ENCODE measurements at regions not wholly inside any gene's neighbourhood (a gene's known extent, or its start where the extent isn't known, plus 50 kb on each side); places are given as distances from the start of the nearest gene placed in this dataset.

- Histone ChIP-seq H3K18ac (ENCODE audit: low read depth, low read length) (no peak overlapping the region), H4K8ac (ENCODE audit: low read depth in 2 of 2, low read length in 2 of 2) (no peak overlapping the region), H2AK5ac (ENCODE audit: low read depth, low read length) (no peak overlapping the region), H2BK20ac (ENCODE audit: low read depth, low read length) (no peak overlapping the region), H3K9me3 (ENCODE audit: control insufficient read depth, insufficient read depth, low read length) (no peaks in the 10 kb centered on the region), H2AK9ac (replicated peaks; ENCODE audit: low read depth, low read length, poor library complexity) (no peak overlapping the region), H2BK120ac (ENCODE audit: low read depth, low read length) (no peak overlapping the region), H2BK5ac (ENCODE audit: low read depth, low read length, poor library complexity, severe bottlenecking) (no peak overlapping the region), H3K14ac (replicated peaks; ENCODE audit: low read depth, low read length) (no peak overlapping the region), H3K4ac (ENCODE audit: low read depth, low read length) (no peak overlapping the region), H3K23ac (ENCODE audit: low read depth, low read length) (no peak overlapping the region), H3K56ac (ENCODE audit: extremely low read depth, insufficient read depth, low read length) (no peak overlapping the region), H4K5ac (ENCODE audit: low read depth, low read length) (no peak overlapping the region), H3K4me1 (ENCODE audit: control insufficient read depth, insufficient read depth, low read length) (no peaks in the 10 kb centered on the region), H3K36me3 (ENCODE audit: control insufficient read depth, insufficient read depth, low read length) (no peaks in the 10 kb centered on the region), H3K9ac (ENCODE audit: low read depth, low read length) (no peak overlapping the region), H3K27me3 (ENCODE audit: control insufficient read depth, insufficient read depth, low read length) (no peaks in the 10 kb centered on the region), H2AFZ (replicated peaks; ENCODE audit: low read length, poor library complexity) (no peak overlapping the region), H2BK15ac (ENCODE audit: low read depth, low read length) (no peak overlapping the region), H3K79me1 (ENCODE audit: low read depth in 1 of 2, low read length in 2 of 2) (no peaks in the 10 kb centered on the region), H4K20me1 (ENCODE audit: insufficient read depth, low read length) (no peaks in the 10 kb centered on the region), H3K9me1 (ENCODE audit: insufficient read depth, low read length) (no peaks in the 10 kb centered on the region), H4K91ac (ENCODE audit: insufficient read depth, low read depth, low read length) (no peak overlapping the region), H3K27ac (ENCODE audit: insufficient read depth, low read length) (no peak overlapping the region), H3K4me3 (ENCODE audit: insufficient read depth, low read depth, low read length) (no peak overlapping the region), H3K4me2 (ENCODE audit: low read depth, low read length) (no peak overlapping the region)
- TF ChIP-seq MXI1 (IDR thresholded peaks at IDR 0.05; ENCODE audit: borderline replicate concordance, low read depth, low read length) (no peak), CTCF (conservative IDR thresholded peaks at IDR 0.05; ENCODE audit: low read depth, low read length) (no peak), CHD1 (IDR thresholded peaks at IDR 0.05; ENCODE audit: low read depth, low read length) (no peak), FOS (IDR thresholded peaks at IDR 0.05; ENCODE audit: low read depth, low read length) (no peak), USF2 (IDR thresholded peaks at IDR 0.05; ENCODE audit: low read depth, low read length) (no peak), RAD21 (IDR thresholded peaks at IDR 0.05; ENCODE audit: low read length) (no peak), RCOR1 (IDR thresholded peaks at IDR 0.05; ENCODE audit: insufficient replicate concordance, low read length) (no peak), MAFK (IDR thresholded peaks at IDR 0.05; ENCODE audit: low read depth, low read length) (no peak)
- DNase-seq (no peak), ATAC-seq (ENCODE audit: low read depth) (no peak)
- intact Hi-C loops (cut with micrococcal nuclease): loop anchor here (5.0 kb wide), 1 partner anchor 1645 kb away; no protein-coding TSS in a partner anchor
- no CpG with 5 or more reads among the region's 4 CpGs for WGBS, 2 experiments (ENCODE audit: extremely low coverage in 2 of 2, insufficient read length in 1 of 2)
- dilution Hi-C loops (cut with HindIII; ENCODE audit: low sequenced_read_pairs, unreplicated experiment): no loop called here
- BruUV-seq (replicated peaks): no TSS peak
- in situ Hi-C loops (cut with MboI; ENCODE audit: low sequenced_read_pairs): no loop called here
- CTCF ChIA-PET: no interaction called here
- POLR2A ChIA-PET (ENCODE audit: unreplicated experiment): no interaction called here
Observed at GRCh38 chr7:109842386-109842785, 1248.5 kb upstream of the LRRN3 start.
